ENCODE measurements at regions not wholly inside any gene's neighbourhood (a gene's known extent, or its start where the extent isn't known, plus 50 kb on each side); places are given as distances from the start of the nearest gene placed in this dataset.

DNA sequence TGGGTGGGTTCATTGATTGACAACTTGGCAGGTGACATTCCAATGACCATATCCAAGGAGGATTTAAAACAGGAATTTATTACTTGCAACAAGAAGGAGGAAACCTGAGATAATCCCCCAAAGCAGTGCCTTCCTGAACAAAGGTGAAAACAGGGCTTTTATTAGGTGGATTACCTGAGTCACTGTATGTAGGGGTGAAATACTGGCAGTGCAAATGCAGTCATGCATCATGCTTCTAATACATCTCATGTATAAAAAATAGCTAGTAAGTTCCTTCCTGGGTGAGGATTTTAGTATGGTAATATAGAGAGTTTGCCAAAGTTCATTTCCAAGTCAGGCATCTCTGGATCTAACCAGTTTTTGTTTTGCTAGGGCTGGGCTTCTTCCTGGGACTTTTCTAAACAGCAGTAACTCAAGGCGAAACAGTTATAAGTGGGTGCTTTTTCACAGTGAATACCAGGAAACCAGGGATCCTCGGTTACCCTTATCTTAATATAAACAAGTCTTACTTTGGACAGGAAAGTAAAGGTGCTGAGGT is 583.4 kb upstream of the LRRTM1 start:
- no peak for DNase-seq (ENCODE audit: low spot score)

DNA sequence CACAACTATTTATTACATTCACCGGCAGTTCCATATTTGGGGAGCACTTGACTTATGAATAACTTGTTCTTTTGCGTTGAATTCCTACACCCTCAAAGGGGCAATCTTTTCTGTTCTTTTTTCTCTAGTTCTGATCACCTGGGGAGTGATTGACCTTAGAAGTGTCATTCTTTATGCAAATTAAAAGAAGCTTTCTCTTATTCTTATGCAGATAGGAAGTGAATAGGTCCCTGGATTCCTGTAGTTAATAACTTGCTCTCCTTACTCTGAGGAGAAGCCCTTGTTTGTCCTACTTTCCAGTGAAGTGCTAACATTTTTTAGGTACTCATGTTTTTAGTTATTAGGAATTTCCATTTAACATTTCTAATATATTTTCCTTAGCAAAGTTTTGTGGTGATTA is 569.8 kb upstream of the LRRTM1 start:
- no peak for DNase-seq (ENCODE audit: low spot score)

GRCh38 chr2:80869858-80870438 is 565.4 kb upstream of the LRRTM1 start:
- no peak for DNase-seq (ENCODE audit: low spot score)

DNA sequence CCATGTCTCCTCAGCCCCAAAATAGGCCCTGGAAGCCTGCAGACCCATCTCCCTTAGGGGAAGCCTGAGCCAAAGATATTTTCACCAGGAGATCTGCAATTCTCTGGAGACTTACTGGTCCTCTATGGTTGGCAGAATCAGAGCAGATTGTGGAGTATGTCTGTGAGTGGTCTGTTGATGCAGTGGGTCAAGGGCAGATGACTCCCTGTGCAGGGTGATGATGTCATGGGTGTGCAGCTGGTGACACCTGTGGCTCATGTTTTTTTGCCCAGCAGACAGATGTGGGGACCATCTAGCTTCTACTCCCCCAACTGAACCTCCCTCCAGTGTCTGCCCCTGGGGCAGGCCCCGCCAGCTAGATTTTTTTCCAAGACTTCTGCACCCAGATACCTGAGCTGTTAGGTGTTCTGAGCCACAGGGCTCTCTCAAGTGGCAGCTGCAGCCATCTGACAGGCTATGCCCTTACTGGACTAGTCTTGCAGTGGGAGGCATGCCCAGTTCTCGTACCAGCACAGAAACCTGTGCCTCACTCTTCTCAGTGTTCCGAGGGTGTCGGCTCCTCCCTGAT is 558.7 kb upstream of the LRRTM1 start:
- DNase-seq (ENCODE audit: low spot score), result no peak

DNA sequence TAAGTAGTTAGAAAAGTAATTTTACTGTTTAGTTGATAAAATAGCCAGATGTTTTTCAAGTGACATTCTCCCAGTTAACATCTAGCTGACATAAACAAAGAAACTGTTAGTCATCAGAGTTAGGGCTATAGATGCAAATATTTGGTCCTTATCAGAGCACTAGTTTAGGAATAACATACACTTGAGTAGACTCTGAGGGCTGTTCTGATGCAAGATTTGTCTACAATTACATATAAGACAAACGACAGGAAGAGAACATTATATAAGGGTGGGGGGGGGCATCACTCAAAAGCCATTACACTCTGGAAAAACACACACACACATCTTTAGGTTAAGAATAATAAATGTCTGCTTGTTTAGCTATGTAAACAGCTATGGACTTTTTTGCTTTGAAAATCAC is 554.4 kb upstream of the LRRTM1 start:
- peak; percentile 13 for DNase-seq (ENCODE audit: low spot score)

GRCh38 chr2:80856227-80856626 is 551.7 kb upstream of the LRRTM1 start:
- DNase-seq (ENCODE audit: low spot score), result no peak

DNA sequence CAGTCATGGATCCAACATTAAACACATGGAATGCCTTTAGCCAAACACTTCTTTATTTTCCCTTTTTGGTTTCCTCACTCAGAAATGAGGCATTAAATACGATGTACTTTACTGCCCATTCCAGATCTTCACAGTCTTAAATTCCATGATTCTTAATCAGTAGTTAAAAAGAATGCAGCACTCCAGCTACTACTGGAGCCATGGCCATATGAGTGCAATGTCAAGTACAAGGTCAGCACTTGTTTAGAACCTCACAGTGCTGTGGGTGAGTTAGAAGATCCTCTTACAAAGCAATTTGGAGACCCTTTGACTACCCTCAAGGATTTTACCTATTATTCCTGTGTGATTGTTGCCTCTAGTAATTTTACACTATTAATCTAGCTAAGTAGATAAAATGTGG is 550.3 kb upstream of the LRRTM1 start:
- DNase-seq (ENCODE audit: low spot score), result no peak

GRCh38 chr2:80852808-80853139 is 548.2 kb upstream of the LRRTM1 start:
- DNase-seq (ENCODE audit: low spot score), result no peak

- DNase-seq (ENCODE audit: low spot score), result no peak
Measured at GRCh38 chr2:80852079-80852807, 547.7 kb upstream of the LRRTM1 start.

DNA sequence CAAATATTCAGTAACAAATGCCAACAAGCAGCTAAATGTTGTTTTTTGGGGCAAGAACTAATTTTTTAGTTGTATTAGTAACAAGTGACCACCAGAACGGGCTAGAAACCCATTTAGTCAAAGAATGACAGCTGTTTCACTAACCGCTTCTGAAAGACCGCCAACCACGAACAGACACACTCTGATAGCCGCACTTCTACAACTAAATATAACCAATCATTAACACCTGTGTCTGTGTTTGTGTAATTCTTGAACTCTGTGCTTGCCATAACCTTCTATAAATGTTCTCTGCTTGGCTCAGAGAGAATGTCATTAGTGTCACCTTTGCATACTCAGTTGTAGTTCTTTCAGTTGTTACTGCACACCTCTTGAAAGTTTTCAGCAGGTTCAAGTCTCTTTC is 526.3 kb upstream of the LRRTM1 start:
- no peak for DNase-seq (ENCODE audit: low spot score)

GRCh38 chr2:80822999-80823398 is 518.4 kb upstream of the LRRTM1 start:
- no peak for DNase-seq (ENCODE audit: low spot score)

GRCh38 chr2:80815259-80815658 is 510.7 kb upstream of the LRRTM1 start:
- DNase-seq (ENCODE audit: low spot score), result no peak

DNA sequence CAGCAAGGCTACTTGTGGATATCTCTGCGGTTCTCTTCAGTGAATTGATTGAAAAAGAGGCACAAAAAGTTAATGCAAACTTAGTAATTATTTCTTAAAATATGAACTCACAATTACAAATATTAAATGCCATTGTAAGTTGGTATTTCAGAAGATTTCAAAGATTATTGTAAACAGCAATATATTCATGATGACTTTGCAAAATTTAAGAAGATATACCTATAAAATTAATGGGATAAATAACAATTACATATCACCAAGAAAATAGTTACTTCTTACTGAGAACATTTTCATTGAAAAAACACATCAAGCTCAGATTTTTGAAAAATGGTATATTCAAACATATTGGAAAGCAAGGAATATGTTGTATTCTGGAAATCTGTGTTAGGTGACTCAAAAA is 482.0 kb upstream of the LRRTM1 start:
- DNase-seq (ENCODE audit: low spot score), result no peak

DNA sequence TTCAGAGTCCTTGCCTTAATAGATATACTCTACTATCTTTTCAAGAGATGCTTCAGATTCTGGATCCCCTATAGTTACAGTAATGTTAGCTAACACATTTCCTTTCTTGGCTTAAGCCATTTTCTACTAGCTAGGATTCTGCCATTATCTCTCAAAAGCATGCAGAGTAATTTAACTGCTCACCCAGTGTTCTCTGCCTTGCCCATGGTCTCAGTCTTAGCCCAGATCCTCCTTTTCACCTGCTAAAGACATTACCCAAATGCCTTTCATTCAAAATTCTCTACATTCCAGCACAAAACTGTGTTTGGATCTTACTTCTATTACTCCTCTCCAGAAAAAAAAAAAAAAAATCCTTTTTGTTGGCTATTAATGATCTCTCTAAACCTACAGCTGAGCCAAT is 474.2 kb upstream of the LRRTM1 start:
- no peak for DNase-seq (ENCODE audit: low spot score)

GRCh38 chr2:80748592-80748991 is 444.0 kb upstream of the LRRTM1 start:
- no peak for DNase-seq (ENCODE audit: low spot score)

GRCh38 chr2:80737047-80737446 is 432.5 kb upstream of the LRRTM1 start:
- DNase-seq (ENCODE audit: low spot score), result no peak

DNA sequence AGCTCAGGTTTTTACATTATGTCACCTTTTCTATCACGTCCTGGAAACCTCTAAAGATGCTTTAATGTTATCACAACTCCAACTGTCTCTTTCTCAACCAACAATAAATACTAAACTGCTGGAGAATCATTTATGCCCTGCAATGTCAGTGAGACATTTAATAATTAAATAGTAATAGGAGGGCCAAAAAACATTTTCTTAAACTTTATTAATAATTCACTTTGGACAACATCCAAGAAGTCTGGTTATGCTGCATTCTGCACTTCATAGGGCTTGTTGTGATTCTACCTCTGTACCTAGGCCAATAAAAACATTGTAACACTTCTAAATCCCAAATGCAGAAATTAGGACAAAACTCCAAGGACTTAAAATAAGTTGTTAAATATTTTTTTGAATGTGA is 420.4 kb upstream of the LRRTM1 start:
- no peak for DNase-seq (ENCODE audit: low spot score)

DNA sequence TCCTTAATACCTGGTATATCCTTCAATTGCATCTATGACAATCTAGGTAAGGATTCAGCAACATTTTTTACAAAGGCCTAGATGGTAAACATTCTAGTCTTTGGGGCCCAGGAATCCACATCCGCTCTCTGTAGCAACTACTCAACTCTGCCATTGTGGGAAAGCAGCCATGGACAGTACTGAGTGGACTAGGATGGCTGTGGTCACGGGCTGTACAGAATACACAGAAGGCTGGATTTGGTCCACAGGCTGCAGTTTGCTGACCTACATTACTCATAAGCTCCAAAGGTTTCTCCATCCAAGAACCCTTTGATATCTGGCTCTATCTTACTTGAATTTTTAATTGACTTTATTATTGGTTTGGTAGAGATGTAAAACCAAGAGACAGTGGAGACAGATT is 418.3 kb upstream of the LRRTM1 start:
- DNase-seq (ENCODE audit: low spot score), result no peak

GRCh38 chr2:80719607-80720006 is 415.1 kb upstream of the LRRTM1 start:
- DNase-seq (ENCODE audit: low spot score), result no peak

GRCh38 chr2:80715433-80715832 is 410.9 kb upstream of the LRRTM1 start:
- DNase-seq (ENCODE audit: low spot score), result no peak

- DNase-seq (ENCODE audit: low spot score), result no peak
Measured at GRCh38 chr2:80711915-80712314, 407.4 kb upstream of the LRRTM1 start.

DNA sequence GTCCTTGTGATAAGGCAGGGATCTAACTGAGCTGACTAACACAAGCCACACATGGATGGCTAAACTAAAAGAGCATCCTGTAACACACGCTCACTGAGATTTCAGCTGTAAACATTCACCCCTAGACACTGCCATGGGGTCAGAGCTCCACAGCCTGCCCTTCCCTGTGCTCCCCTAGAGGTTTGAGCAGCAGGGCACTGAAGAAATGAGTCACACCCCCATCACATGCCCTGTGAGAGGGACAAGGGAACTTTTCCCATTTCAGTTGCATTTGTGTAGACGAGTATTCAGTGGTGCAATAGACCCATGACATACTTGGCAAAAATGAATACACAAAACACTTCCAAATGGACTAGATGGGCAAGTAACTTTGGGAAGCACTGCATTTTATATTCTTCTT is 402.4 kb upstream of the LRRTM1 start:
- no peak for DNase-seq (ENCODE audit: low spot score)

GRCh38 chr2:80706541-80706940 is 402.0 kb upstream of the LRRTM1 start:
- no peak for DNase-seq (ENCODE audit: low spot score)

All from umbilical cord (tissue), 1 donor.